A204.1 (cell line): ENCODE measurements at regions not wholly inside any gene's neighbourhood (a gene's known extent, or its start where the extent isn't known, plus 50 kb on each side); places are given as distances from the start of the nearest gene placed in this dataset.

Experiments used
- FAIRE-seq: peaks from 2 replicates; lab custom pipeline; 2012; peaks lifted over from hg19 to GRCh38; lab: Jason Lieb, UNC

GRCh38 chr9:28342815-28343338 lies 769.6 kb upstream of the C9orf72 start:
- FAIRE-seq = no peak

GRCh38 chr9:28363151-28363562 lies 789.9 kb upstream of the C9orf72 start:
- no peak for FAIRE-seq

- FAIRE-seq = no peak
These were observed 791.8 kb upstream of the C9orf72 start for GRCh38 chr9:28365020-28365640.

GRCh38 chr9:28365728-28366127 lies 792.4 kb upstream of the C9orf72 start:
- FAIRE-seq = no peak

- no peak for FAIRE-seq
These were observed 805.0 kb upstream of the C9orf72 start for GRCh38 chr9:28378231-28378630.

GRCh38 chr9:28379082-28379481 lies 805.8 kb upstream of the C9orf72 start:
- no peak for FAIRE-seq

GRCh38 chr9:28389411-28389810 lies 816.1 kb upstream of the C9orf72 start:
- no peak for FAIRE-seq

- no peak for FAIRE-seq
These were observed 821.5 kb upstream of the C9orf72 start for GRCh38 chr9:28394774-28395173.

GRCh38 chr9:28396058-28396457 lies 822.8 kb upstream of the C9orf72 start:
- no peak for FAIRE-seq

GRCh38 chr9:28407351-28407750 lies 834.1 kb upstream of the C9orf72 start:
- no peak for FAIRE-seq

GRCh38 chr9:28409919-28410318 lies 836.6 kb upstream of the C9orf72 start:
- FAIRE-seq = no peak

GRCh38 chr9:28410411-28410810 lies 837.1 kb upstream of the C9orf72 start:
- FAIRE-seq = no peak

- no peak for FAIRE-seq
These were observed 840.2 kb upstream of the C9orf72 start for GRCh38 chr9:28413471-28413870.

- FAIRE-seq = no peak
These were observed 850.0 kb upstream of the C9orf72 start for GRCh38 chr9:28423255-28423654.

- no peak for FAIRE-seq
These were observed 862.2 kb upstream of the C9orf72 start for GRCh38 chr9:28435456-28435855.

- no peak for FAIRE-seq
These were observed 866.4 kb upstream of the C9orf72 start for GRCh38 chr9:28439688-28440087.

GRCh38 chr9:28443461-28443860 lies 870.2 kb upstream of the C9orf72 start:
- no peak for FAIRE-seq

- FAIRE-seq = no peak
These were observed 871.4 kb upstream of the C9orf72 start for GRCh38 chr9:28444637-28445036.

GRCh38 chr9:28445211-28445610 lies 871.9 kb upstream of the C9orf72 start:
- FAIRE-seq = no peak

- no peak for FAIRE-seq
These were observed 880.6 kb upstream of the C9orf72 start for GRCh38 chr9:28453918-28454317.

- no peak for FAIRE-seq
These were observed 883.6 kb upstream of the C9orf72 start for GRCh38 chr9:28456861-28457260.

GRCh38 chr9:28464481-28465216 lies 891.4 kb upstream of the C9orf72 start:
- no peak for FAIRE-seq

- FAIRE-seq = no peak
These were observed 898.0 kb upstream of the C9orf72 start for GRCh38 chr9:28471261-28471660.

- no peak for FAIRE-seq
These were observed 914.3 kb upstream of the C9orf72 start for GRCh38 chr9:28487561-28487960.
